H7 (cell line): ENCODE measurements at regions not wholly inside any gene's neighbourhood (a gene's known extent, or its start where the extent isn't known, plus 50 kb on each side); places are given as distances from the start of the nearest gene placed in this dataset.

Experiments used
- DNase-seq: peaks from one replicate; pipeline ENCODE4 v3.0.0; 2012
- H3K27me3 ChIP-seq: 2 replicates; pipeline ENCODE4 v1.6.0; 2011; ENCODE audit warnings: mild to moderate bottlenecking, low read length; ENCODE audit not compliant: control insufficient read depth, insufficient read depth
- H3K36me3 ChIP-seq: replicated peaks from 2 replicates; pipeline ENCODE4 v1.5.1; 2011; ENCODE audit warnings: low read length; ENCODE audit not compliant: control insufficient read depth, insufficient read depth
- H3K4me3 ChIP-seq: 2 replicates; pipeline ENCODE4 v1.5.1; 2011; ENCODE audit warnings: low read depth, mild to moderate bottlenecking, control low read depth, low read length, moderate library complexity; ENCODE audit not compliant: insufficient read depth

- H3K4me3 ChIP-seq = peak overlapping the region; percentile 60
- no peaks in the 10 kb centered on the region for H3K36me3 ChIP-seq
- peak; percentile 72 for DNase-seq
- H3K27me3 ChIP-seq = peaks cover 3% of the 10 kb centered on the region
Measured at GRCh38 chr2:118309946-118310680, 221.8 kb downstream of the INSIG2 start.

- peak; percentile 12 for DNase-seq
- Histone ChIP-seq H3K27me3 (peaks cover 3% of the 10 kb centered on the region), H3K36me3 (no peaks in the 10 kb centered on the region), H3K4me3 (peak overlapping the region; percentile 60)
Measured at GRCh38 chr2:118309257-118309945, 221.1 kb downstream of the INSIG2 start.

DNA sequence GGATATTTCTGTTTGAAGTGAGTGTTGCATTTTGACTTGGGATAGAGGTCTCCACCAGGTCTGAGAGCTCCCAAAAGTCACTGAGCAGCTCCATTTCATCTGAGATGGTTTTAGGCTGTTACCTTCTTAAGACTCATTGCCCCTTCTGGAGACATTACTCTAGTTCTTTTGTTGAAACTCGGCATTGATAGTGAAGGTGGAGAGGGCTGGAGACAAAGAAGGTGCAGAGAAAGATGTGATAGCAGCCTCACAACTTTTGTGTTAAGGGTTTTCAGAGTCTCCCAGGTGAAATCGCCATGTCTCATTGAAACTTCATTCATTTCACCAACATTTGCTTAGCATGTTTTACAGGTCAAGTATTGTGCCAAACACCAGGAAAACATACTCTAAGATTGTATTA lies 219.6 kb downstream of the INSIG2 start:
- DNase-seq = no peak
- H3K27me3 ChIP-seq = peaks cover 3% of the 10 kb centered on the region
- H3K4me3 ChIP-seq = no peak overlapping the region
- no peaks in the 10 kb centered on the region for H3K36me3 ChIP-seq

DNA sequence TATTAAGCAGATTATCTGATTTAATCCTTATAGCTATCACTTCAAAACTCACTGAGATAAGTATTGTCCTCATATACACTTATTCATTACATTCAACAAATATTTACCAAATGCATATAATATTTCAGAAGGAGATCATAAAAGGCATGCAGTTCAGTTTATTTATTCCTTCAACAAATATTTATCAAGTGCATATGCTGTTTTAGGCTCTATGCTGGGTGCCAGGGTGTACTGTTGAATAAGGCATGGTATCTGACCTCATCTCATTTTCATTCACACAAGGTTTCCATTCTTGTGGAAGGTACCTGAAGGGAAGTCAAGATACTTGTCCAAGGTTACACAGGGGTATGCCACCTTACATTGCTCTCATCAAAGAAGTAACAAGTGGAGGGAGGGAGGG lies 213.0 kb downstream of the INSIG2 start:
- Histone ChIP-seq H3K27me3 (no peaks in the 10 kb centered on the region), H3K4me3 (no peak overlapping the region), H3K36me3 (no peaks in the 10 kb centered on the region)
- DNase-seq = no peak

DNA sequence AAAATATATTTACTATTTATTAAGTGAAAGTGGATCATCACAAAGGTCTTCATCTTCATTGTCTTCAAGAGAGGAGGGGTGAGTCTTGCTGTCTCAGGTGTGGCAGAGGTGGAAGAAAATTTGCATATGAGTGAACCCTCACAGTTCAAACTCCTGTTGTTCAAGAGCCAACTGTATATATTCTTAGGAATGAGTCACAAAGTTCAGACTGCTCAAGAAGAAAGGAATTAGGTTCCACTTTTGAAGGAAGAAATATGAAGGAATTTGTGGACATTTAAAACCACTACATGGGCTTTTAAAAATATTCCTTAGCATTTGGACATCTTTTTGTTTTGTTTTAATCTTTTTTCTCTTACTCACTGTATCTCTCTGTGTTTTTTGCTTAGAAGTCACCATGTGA lies 212.6 kb downstream of the INSIG2 start:
- no peaks in the 10 kb centered on the region for H3K27me3 ChIP-seq
- H3K36me3 ChIP-seq = no peaks in the 10 kb centered on the region
- no peak overlapping the region for H3K4me3 ChIP-seq
- DNase-seq = no peak

- Histone ChIP-seq H3K27me3 (no peaks in the 10 kb centered on the region), H3K4me3 (no peak overlapping the region), H3K36me3 (no peaks in the 10 kb centered on the region)
- DNase-seq = no peak
Measured at GRCh38 chr2:118296663-118297062, 208.4 kb downstream of the INSIG2 start.

- Histone ChIP-seq H3K27me3 (no peaks in the 10 kb centered on the region), H3K36me3 (no peaks in the 10 kb centered on the region), H3K4me3 (no peak overlapping the region)
- DNase-seq = no peak
Measured at GRCh38 chr2:118295592-118296390, 207.5 kb downstream of the INSIG2 start.

GRCh38 chr2:118294063-118294462 lies 205.8 kb downstream of the INSIG2 start:
- Histone ChIP-seq H3K27me3 (no peaks in the 10 kb centered on the region; the same call in 1 of the 2 replicates), H3K36me3 (no peaks in the 10 kb centered on the region), H3K4me3 (no peak overlapping the region)
- DNase-seq = no peak

GRCh38 chr2:118292991-118293390 lies 204.7 kb downstream of the INSIG2 start:
- no peaks in the 10 kb centered on the region for H3K36me3 ChIP-seq
- no peaks in the 10 kb centered on the region; the same call in 1 of the 2 replicates for H3K27me3 ChIP-seq
- DNase-seq = no peak
- H3K4me3 ChIP-seq = no peak overlapping the region

DNA sequence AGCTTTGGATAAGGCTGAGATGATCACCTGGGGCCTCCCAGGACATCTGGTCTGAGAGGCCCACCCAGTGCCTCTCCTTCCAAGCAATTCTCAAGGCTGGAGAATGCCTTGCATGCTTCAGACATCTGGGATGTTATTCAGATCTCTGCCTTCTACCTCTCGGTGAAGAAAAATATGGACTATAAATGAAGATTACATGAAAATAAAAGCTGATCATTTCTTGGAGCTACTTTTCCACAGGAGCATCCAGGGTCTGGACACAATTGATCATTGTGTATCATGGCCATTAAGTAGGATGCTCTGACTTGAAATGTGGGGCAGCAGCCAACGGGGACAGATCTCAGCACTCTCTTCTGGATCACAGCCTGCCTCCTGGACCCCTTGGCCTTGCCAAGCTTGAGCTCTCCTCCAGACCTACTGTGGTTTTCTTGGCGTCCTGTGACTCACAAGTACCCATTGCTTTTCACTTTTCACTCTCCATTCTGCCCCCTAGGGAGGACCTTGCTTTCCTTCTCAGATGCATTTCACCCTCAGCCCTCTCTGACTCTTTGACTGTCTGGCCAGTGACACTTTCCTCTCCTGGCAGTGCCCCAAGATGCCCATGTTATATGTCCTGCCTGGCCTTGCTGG lies 203.1 kb downstream of the INSIG2 start:
- no peak for DNase-seq
- Histone ChIP-seq H3K4me3 (no peak overlapping the region), H3K27me3 (no peaks in the 10 kb centered on the region; the same call in 1 of the 2 replicates), H3K36me3 (no peaks in the 10 kb centered on the region)

DNA sequence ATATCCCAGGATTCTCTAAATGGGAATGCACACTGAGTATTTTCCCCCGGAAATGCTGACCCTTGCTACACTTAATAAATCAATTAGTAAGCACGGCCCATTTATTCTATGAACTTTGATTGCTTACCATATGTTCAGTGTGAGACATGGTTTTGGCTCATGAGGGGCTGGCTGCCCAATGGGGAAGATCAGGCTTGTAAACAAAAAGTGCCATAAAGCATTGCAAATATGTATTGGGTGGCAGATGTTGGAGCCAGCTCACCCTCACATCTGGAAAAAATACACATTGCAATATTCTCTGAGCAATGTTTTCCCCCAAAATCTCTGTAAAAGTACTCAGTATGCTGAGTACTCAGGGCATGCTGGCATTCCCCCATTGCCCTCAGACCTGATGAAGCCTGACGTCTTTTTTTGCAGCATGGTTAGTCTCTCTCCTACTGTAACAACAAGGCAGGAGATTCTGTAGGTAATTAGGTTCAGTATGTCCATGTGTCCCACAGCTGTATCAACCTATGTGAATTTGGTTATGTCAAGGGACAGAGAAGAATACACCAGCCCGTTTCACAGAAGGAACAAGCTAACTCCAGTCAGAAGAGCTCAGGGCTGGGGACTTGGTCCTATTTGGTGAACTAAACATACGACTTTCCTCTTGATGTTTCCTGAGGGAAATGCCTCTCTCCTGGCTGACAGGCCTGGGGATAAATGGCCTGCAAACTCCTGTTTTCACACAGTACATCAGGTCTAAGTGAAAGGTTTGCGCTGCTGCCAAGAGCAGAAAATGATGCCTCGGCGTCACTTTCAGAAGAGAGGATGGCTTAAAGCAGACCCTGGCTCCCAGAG lies 202.4 kb downstream of the INSIG2 start:
- Histone ChIP-seq H3K36me3 (no peaks in the 10 kb centered on the region), H3K27me3 (peaks cover 2% of the 10 kb centered on the region; the same call in 1 of the 2 replicates), H3K4me3 (no peak overlapping the region)
- no peak for DNase-seq

DNA sequence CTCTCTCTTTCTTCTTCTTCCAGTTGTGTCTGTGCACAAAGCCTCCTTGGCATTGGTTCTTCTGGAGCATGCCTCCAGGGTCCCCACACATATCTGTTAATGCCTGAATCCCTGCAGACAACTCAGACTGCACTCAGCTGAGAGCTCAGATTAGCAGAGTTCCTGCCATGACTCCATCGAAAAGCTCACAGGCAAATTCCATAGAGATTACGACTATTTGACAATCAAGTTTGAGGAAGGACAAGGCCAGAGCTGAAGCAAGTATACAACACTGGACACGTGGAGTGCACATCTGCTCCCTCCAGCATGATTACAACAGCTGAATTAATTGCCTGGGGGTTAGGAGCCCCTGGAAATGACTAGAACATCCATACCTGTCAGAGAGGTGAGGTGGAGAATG lies 190.7 kb downstream of the INSIG2 start:
- DNase-seq = no peak
- H3K4me3 ChIP-seq = no peak overlapping the region
- peaks cover 38% of the 10 kb centered on the region; the same call in 1 of the 2 replicates for H3K27me3 ChIP-seq
- no peaks in the 10 kb centered on the region for H3K36me3 ChIP-seq

DNA sequence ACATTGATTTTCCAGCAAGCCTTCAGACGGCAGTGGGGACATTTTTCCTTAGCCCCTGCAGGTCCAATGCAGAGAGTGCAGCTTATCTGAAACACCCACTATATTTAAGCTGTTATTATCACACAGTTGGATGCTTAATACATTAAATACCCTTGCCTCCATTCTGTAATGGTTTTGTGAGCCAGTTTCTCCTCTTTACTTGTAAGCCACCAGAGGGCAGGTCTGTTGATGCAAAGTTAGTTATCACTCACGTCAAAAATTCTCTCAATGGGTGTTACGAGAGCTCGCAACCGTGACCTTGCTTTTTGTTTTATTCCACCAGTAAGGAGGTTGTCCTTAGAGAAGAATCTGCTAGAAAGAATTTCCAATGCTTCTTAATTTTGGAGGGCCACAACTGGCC lies 189.8 kb downstream of the INSIG2 start:
- no peak for DNase-seq
- H3K36me3 ChIP-seq = no peaks in the 10 kb centered on the region
- no peak overlapping the region for H3K4me3 ChIP-seq
- H3K27me3 ChIP-seq = peaks cover 31% of the 10 kb centered on the region; the same call in 1 of the 2 replicates
